ENCODE measurements at regions not wholly inside any gene's neighbourhood (a gene's known extent, or its start where the extent isn't known, plus 50 kb on each side); places are given as distances from the start of the nearest gene placed in this dataset.

DNA sequence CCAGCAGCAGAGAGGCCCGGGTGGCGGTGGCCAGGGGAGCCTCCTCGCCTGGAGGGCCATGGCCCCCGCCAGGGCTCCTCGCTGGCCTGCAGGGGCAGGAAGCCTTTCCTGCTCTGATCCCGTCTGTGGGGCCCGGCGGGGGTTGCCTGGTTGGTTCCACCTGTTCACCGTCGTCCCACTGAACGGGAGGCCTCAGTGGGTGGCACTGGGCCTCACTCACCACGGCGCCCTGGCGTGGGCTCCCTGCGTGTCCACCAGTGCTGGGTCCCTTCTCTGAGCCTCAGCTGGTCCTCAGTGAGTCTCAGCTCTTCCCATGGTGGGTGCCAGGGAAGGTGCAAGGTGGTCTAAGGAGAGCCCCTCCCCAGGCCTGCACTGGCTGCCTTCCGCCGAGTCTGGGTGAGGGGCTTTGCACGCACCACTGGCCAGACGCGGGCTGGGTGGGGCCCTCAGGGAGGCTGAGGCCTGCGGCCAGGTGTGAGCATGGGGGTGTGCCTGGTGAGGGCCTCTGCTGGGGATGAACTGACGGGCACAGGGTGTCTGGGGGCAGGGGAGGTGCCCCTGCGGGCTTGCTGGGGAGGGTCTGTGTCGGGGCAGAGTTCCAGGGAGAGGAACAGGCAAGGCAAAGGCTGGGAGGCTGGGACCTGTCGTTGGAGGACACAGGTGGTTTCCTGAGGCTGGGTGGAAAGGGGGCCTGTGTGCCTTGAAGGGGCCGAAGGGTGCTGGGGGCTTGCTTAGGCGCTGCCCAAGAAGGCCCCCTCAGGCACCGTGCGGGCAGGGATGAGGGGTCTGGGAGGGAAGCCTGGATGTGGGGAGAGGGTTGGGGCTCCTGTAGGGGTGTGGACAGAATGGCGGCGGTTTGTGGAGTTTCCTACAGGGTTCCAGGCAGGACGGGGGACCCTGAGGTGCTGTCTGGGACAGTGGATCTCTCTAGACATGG lies 339.8 kb downstream of the TMEM121 start:
- Histone ChIP-seq H3K4me1 (ENCODE audit: insufficient read depth) (no peaks in the 10 kb centered on the region), H3K9me2 (ENCODE audit: insufficient read depth) (no peaks in the 10 kb centered on the region), H3K36me3 (ENCODE audit: low read depth) (no peaks in the 10 kb centered on the region), H4K20me1 (ENCODE audit: insufficient read depth) (no peaks in the 10 kb centered on the region), H3K4me2 (ENCODE audit: unreplicated experiment) (no peak overlapping the region), H3K79me2 (ENCODE audit: insufficient read depth) (no peaks in the 10 kb centered on the region), H3K9ac (no peak overlapping the region), H3F3A (ENCODE audit: insufficient read depth) (no peaks in the 10 kb centered on the region), H2AFZ (no peak overlapping the region), H3K4me3 (no peak overlapping the region), H3K27me3 (replicated peaks; ENCODE audit: insufficient read depth) (no peaks in the 10 kb centered on the region), H3K27ac (no peak overlapping the region), H3K9me3 (ENCODE audit: low read depth) (no peaks in the 10 kb centered on the region)
- in situ Hi-C loops (cut with MboI) = no loop called here
- no peak for DNase-seq
- TF ChIP-seq EZH2 (IDR thresholded peaks at IDR 0.05; ENCODE audit: insufficient read depth, poor library complexity, severe bottlenecking) (no peak), EZH2phosphoT487 (IDR thresholded peaks at IDR 0.05; ENCODE audit: insufficient read depth, low read depth) (no peak)
- 69 to 70% methylated on average over 21 to 32 of the region's 32 CpGs for WGBS, 2 experiments (ENCODE audit: low coverage in 1 of 2, low lambda C conversion rate in 2 of 2, missing lambda C conversion rate in 2 of 2)

DNA sequence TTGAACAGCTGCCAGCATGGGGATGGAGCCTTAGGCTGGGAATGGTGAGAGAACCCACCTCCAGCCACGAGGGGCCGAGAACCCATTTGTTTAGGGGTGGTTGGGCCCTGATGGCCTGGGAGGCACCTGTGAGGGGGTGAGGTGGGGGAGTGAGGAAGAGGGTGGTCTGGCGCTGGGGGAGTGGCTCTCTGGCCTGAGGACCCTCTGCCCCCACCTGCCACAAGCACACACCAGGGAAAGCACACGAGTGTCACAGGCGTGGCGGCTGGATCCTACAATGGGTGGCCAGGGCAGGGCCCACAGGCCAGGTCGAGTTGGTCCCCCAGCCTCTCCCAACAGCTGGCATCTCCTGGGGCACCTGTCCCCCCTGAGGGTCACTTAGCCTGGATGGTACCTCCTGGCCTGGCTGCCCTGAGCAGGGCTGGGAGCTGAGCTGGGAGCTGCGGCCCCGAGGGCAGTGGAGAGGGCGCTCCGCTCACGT lies 340.5 kb downstream of the TMEM121 start:
- H3K36me3 ChIP-seq (ENCODE audit: low read depth) = no peaks in the 10 kb centered on the region
- no peak overlapping the region for H3K4me2 ChIP-seq (ENCODE audit: unreplicated experiment)
- no peak for DNase-seq
- no peaks in the 10 kb centered on the region for H3K4me1 ChIP-seq (ENCODE audit: insufficient read depth)
- no peaks in the 10 kb centered on the region for H3K27me3 ChIP-seq (replicated peaks; ENCODE audit: insufficient read depth)
- TF ChIP-seq EZH2phosphoT487 (IDR thresholded peaks at IDR 0.05; ENCODE audit: insufficient read depth, low read depth) (no peak), EZH2 (IDR thresholded peaks at IDR 0.05; ENCODE audit: insufficient read depth, poor library complexity, severe bottlenecking) (no peak)
- H3K9me2 ChIP-seq (ENCODE audit: insufficient read depth) = no peaks in the 10 kb centered on the region
- in situ Hi-C loops (cut with MboI) = no loop called here
- H3K4me3 ChIP-seq = no peak overlapping the region
- no peak overlapping the region for H3K9ac ChIP-seq
- H3F3A ChIP-seq (ENCODE audit: insufficient read depth) = no peaks in the 10 kb centered on the region
- no peaks in the 10 kb centered on the region for H3K9me3 ChIP-seq (ENCODE audit: low read depth)
- no peak overlapping the region for H2AFZ ChIP-seq
- WGBS, 2 experiments (ENCODE audit: low coverage in 1 of 2, low lambda C conversion rate in 2 of 2, missing lambda C conversion rate in 2 of 2) = 62 to 71% methylated on average over 9 to 10 of the region's 12 CpGs
- no peaks in the 10 kb centered on the region for H4K20me1 ChIP-seq (ENCODE audit: insufficient read depth)
- H3K27ac ChIP-seq = no peak overlapping the region
- no peaks in the 10 kb centered on the region for H3K79me2 ChIP-seq (ENCODE audit: insufficient read depth)

DNA sequence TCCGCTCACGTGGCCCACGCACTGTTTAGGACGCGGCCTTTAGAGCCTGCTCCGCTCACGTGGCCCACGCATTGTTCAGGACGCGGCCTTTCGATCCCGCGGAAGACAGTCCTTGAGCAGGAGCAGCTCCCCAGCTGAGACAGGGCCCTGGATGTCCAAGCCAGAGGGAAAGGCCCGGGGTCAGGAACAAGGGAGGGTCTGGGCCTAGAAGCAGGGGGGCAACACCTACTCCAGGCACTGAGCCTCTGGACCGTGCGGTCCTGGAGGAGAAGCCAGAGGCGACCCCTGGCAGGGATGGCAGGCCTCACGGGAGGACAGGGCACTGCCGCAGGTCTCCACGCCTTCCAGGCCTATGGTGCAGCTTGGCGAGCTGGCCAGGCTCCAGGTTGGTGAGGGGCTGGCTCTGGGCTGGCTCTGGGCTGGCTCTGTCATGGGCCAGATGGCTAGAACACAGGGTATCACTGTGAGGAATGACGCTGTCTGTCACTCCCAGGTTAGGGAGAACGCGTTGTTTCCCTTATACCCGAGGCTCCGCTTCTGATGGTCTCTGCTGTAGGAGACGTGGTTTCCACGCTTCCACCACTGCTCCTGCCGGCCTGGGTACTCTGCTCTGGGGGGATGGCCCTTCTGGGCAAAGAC lies 341.7 kb downstream of the TMEM121 start:
- Histone ChIP-seq H3K9me3 (ENCODE audit: low read depth) (no peaks in the 10 kb centered on the region), H3K4me3 (no peak overlapping the region), H3K27ac (no peak overlapping the region), H2AFZ (no peak overlapping the region), H4K20me1 (ENCODE audit: insufficient read depth) (no peaks in the 10 kb centered on the region), H3K79me2 (ENCODE audit: insufficient read depth) (no peaks in the 10 kb centered on the region), H3K27me3 (replicated peaks; ENCODE audit: insufficient read depth) (no peaks in the 10 kb centered on the region), H3K36me3 (ENCODE audit: low read depth) (no peaks in the 10 kb centered on the region), H3K9me2 (ENCODE audit: insufficient read depth) (no peaks in the 10 kb centered on the region), H3K4me1 (ENCODE audit: insufficient read depth) (no peaks in the 10 kb centered on the region), H3K9ac (no peak overlapping the region), H3F3A (ENCODE audit: insufficient read depth) (no peaks in the 10 kb centered on the region), H3K4me2 (ENCODE audit: unreplicated experiment) (no peak overlapping the region)
- no peak for TF ChIP-seq EZH2phosphoT487 (IDR thresholded peaks at IDR 0.05; ENCODE audit: insufficient read depth, low read depth)
- TF ChIP-seq EZH2 (IDR thresholded peaks at IDR 0.05; ENCODE audit: insufficient read depth, poor library complexity, severe bottlenecking) = no peak
- 61 to 69% methylated on average over 23 to 29 of the region's 29 CpGs for WGBS, 2 experiments (ENCODE audit: low coverage in 1 of 2, low lambda C conversion rate in 2 of 2, missing lambda C conversion rate in 2 of 2)
- DNase-seq = no peak
- in situ Hi-C loops (cut with MboI) = no loop called here

DNA sequence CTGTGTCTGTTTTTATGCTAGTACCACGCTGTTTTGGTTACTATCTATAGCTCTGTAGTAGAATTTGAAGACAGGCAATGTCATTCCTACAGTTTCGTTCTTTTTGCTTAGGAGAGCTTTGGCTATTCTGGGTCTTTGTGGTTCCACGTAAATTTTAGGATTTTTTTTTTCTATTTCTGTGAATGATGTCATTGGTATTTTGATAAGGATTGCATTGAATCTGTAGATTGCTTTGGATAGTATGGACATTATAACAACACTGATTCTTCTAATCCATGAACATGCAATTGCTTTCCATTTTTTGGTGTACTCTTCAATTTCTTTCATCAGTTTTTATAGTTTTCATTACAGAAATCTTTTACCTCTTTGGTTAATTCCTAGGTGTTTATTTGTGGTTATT lies 345.2 kb downstream of the TMEM121 start:
- H3K4me1 ChIP-seq (ENCODE audit: insufficient read depth) = no peaks in the 10 kb centered on the region
- WGBS, 2 experiments (ENCODE audit: low coverage in 1 of 2, low lambda C conversion rate in 2 of 2, missing lambda C conversion rate in 2 of 2) = 2 to 5% methylated on average over 3 of the region's 3 CpGs
- H3K27ac ChIP-seq = no peak overlapping the region
- H3K36me3 ChIP-seq (ENCODE audit: low read depth) = no peaks in the 10 kb centered on the region
- no peaks in the 10 kb centered on the region for H3K9me2 ChIP-seq (ENCODE audit: insufficient read depth)
- no peak overlapping the region for H3K4me3 ChIP-seq
- H3K4me2 ChIP-seq (ENCODE audit: unreplicated experiment) = no peak overlapping the region
- no peaks in the 10 kb centered on the region for H3F3A ChIP-seq (ENCODE audit: insufficient read depth)
- no peaks in the 10 kb centered on the region for H3K79me2 ChIP-seq (ENCODE audit: insufficient read depth)
- no peak for DNase-seq
- H3K9me3 ChIP-seq (ENCODE audit: low read depth) = no peaks in the 10 kb centered on the region
- H3K9ac ChIP-seq = no peak overlapping the region
- in situ Hi-C loops (cut with MboI) = no loop called here
- H2AFZ ChIP-seq = no peak overlapping the region
- no peaks in the 10 kb centered on the region for H4K20me1 ChIP-seq (ENCODE audit: insufficient read depth)
- no peaks in the 10 kb centered on the region for H3K27me3 ChIP-seq (replicated peaks; ENCODE audit: insufficient read depth)
- TF ChIP-seq EZH2phosphoT487 (IDR thresholded peaks at IDR 0.05; ENCODE audit: insufficient read depth, low read depth) = no peak
- TF ChIP-seq EZH2 (IDR thresholded peaks at IDR 0.05; ENCODE audit: insufficient read depth, poor library complexity, severe bottlenecking) = no peak
